ENCODE measurements at regions not wholly inside any gene's neighbourhood (a gene's known extent, or its start where the extent isn't known, plus 50 kb on each side); places are given as distances from the start of the nearest gene placed in this dataset.

DNA sequence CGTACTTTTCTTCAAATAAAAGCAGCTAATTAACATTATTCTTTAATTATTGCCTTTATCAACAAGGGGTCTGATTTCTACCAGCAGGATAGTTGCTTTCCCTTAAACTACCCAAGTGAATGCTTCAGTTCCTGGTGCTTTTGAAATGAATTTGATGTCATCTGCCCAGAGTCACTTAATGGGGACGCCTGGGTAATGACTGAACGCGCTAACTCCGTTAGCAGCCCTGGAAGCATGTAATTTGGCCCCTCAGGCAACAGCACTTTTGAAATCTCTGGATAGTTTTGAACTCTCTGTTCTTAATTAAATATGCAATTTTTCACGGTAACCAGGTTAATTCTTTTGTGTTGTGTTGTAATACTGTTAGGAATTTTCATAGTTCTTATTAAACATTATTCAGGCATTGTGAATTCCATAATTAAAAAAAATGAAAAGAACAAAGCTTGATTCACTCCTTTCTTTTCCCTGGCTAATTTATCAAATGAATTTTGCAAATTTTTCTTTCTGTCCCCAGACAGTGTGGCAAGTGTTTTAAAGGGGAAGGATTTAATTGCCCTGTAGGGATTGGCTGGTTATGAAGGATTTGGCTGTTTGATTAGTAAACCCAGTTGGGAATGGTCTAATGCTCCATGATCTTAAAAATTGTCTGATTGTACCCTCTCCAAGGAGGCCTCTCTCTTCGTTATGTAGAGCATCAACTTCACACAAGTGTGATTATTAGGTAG, 137.5 kb upstream of the MYL2 start:
- H3K4me2 ChIP-seq: no peak overlapping the region
- peaks cover 13% of the 10 kb centered on the region for H3K27me3 Mint-ChIP-seq (ENCODE audit: insufficient read depth, low read depth, poor library complexity)
- no peaks in the 10 kb centered on the region for H3K36me3 Mint-ChIP-seq (ENCODE audit: low read depth)
- no peak overlapping the region for H3K27ac ChIP-seq (ENCODE audit: low read depth)
- no peak overlapping the region for H3K4me3 ChIP-seq
- peaks cover 15% of the 10 kb centered on the region; the same call in 1 of the 2 replicates for H3K4me1 ChIP-seq (ENCODE audit: insufficient read depth)
- H3K4me3 Mint-ChIP-seq: no peak overlapping the region
- no peaks in the 10 kb centered on the region for H3K9me3 Mint-ChIP-seq
- 0 out of 2 replicates have a peak, but pooled peaks cover 5% of the 10 kb centered on the region for H3K79me2 ChIP-seq (replicated peaks; ENCODE audit: insufficient read depth)
- H3K4me1 Mint-ChIP-seq: peaks cover 50% of the 10 kb centered on the region
- no peaks in the 10 kb centered on the region for H3K27me3 ChIP-seq (ENCODE audit: insufficient read depth)
- TF ChIP-seq, protein P1, sequence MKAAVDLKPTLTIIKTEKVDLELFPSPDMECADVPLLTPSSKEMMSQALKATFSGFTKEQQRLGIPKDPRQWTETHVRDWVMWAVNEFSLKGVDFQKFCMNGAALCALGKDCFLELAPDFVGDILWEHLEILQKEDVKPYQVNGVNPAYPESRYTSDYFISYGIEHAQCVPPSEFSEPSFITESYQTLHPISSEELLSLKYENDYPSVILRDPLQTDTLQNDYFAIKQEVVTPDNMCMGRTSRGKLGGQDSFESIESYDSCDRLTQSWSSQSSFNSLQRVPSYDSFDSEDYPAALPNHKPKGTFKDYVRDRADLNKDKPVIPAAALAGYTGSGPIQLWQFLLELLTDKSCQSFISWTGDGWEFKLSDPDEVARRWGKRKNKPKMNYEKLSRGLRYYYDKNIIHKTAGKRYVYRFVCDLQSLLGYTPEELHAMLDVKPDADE (IDR thresholded peaks at IDR 0.05): no peak
- TF ChIP-seq POLR2AphosphoS5 (IDR thresholded peaks at IDR 0.05; ENCODE audit: low read depth) (no peak), JUNB (IDR thresholded peaks at IDR 0.05; ENCODE audit: unreplicated experiment) (no peak), ZNF331 (CRISPR knock-in tag; IDR thresholded peaks at IDR 0.05; ENCODE audit: low read depth) (no peak), STAT1 (IDR thresholded peaks at IDR 0.05; ENCODE audit: unreplicated experiment) (no peak), NANOG (IDR thresholded peaks at IDR 0.05; ENCODE audit: borderline replicate concordance) (no peak), ZNF114 (CRISPR knock-in tag; IDR thresholded peaks at IDR 0.05) (no peak), CREB1 (CRISPR knock-in tag; IDR thresholded peaks at IDR 0.05; ENCODE audit: low read depth) (no peak)
- TF ChIP-seq, protein P2, sequence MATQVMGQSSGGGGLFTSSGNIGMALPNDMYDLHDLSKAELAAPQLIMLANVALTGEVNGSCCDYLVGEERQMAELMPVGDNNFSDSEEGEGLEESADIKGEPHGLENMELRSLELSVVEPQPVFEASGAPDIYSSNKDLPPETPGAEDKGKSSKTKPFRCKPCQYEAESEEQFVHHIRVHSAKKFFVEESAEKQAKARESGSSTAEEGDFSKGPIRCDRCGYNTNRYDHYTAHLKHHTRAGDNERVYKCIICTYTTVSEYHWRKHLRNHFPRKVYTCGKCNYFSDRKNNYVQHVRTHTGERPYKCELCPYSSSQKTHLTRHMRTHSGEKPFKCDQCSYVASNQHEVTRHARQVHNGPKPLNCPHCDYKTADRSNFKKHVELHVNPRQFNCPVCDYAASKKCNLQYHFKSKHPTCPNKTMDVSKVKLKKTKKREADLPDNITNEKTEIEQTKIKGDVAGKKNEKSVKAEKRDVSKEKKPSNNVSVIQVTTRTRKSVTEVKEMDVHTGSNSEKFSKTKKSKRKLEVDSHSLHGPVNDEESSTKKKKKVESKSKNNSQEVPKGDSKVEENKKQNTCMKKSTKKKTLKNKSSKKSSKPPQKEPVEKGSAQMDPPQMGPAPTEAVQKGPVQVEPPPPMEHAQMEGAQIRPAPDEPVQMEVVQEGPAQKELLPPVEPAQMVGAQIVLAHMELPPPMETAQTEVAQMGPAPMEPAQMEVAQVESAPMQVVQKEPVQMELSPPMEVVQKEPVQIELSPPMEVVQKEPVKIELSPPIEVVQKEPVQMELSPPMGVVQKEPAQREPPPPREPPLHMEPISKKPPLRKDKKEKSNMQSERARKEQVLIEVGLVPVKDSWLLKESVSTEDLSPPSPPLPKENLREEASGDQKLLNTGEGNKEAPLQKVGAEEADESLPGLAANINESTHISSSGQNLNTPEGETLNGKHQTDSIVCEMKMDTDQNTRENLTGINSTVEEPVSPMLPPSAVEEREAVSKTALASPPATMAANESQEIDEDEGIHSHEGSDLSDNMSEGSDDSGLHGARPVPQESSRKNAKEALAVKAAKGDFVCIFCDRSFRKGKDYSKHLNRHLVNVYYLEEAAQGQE (IDR thresholded peaks at IDR 0.05; ENCODE audit: unreplicated experiment): no peak
- TF ChIP-seq, protein P3, sequence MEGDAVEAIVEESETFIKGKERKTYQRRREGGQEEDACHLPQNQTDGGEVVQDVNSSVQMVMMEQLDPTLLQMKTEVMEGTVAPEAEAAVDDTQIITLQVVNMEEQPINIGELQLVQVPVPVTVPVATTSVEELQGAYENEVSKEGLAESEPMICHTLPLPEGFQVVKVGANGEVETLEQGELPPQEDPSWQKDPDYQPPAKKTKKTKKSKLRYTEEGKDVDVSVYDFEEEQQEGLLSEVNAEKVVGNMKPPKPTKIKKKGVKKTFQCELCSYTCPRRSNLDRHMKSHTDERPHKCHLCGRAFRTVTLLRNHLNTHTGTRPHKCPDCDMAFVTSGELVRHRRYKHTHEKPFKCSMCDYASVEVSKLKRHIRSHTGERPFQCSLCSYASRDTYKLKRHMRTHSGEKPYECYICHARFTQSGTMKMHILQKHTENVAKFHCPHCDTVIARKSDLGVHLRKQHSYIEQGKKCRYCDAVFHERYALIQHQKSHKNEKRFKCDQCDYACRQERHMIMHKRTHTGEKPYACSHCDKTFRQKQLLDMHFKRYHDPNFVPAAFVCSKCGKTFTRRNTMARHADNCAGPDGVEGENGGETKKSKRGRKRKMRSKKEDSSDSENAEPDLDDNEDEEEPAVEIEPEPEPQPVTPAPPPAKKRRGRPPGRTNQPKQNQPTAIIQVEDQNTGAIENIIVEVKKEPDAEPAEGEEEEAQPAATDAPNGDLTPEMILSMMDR (conservative IDR thresholded peaks at IDR 0.05; ENCODE audit: low read depth in 2 of 2): no peak
- TF ChIP-seq, protein P4, sequence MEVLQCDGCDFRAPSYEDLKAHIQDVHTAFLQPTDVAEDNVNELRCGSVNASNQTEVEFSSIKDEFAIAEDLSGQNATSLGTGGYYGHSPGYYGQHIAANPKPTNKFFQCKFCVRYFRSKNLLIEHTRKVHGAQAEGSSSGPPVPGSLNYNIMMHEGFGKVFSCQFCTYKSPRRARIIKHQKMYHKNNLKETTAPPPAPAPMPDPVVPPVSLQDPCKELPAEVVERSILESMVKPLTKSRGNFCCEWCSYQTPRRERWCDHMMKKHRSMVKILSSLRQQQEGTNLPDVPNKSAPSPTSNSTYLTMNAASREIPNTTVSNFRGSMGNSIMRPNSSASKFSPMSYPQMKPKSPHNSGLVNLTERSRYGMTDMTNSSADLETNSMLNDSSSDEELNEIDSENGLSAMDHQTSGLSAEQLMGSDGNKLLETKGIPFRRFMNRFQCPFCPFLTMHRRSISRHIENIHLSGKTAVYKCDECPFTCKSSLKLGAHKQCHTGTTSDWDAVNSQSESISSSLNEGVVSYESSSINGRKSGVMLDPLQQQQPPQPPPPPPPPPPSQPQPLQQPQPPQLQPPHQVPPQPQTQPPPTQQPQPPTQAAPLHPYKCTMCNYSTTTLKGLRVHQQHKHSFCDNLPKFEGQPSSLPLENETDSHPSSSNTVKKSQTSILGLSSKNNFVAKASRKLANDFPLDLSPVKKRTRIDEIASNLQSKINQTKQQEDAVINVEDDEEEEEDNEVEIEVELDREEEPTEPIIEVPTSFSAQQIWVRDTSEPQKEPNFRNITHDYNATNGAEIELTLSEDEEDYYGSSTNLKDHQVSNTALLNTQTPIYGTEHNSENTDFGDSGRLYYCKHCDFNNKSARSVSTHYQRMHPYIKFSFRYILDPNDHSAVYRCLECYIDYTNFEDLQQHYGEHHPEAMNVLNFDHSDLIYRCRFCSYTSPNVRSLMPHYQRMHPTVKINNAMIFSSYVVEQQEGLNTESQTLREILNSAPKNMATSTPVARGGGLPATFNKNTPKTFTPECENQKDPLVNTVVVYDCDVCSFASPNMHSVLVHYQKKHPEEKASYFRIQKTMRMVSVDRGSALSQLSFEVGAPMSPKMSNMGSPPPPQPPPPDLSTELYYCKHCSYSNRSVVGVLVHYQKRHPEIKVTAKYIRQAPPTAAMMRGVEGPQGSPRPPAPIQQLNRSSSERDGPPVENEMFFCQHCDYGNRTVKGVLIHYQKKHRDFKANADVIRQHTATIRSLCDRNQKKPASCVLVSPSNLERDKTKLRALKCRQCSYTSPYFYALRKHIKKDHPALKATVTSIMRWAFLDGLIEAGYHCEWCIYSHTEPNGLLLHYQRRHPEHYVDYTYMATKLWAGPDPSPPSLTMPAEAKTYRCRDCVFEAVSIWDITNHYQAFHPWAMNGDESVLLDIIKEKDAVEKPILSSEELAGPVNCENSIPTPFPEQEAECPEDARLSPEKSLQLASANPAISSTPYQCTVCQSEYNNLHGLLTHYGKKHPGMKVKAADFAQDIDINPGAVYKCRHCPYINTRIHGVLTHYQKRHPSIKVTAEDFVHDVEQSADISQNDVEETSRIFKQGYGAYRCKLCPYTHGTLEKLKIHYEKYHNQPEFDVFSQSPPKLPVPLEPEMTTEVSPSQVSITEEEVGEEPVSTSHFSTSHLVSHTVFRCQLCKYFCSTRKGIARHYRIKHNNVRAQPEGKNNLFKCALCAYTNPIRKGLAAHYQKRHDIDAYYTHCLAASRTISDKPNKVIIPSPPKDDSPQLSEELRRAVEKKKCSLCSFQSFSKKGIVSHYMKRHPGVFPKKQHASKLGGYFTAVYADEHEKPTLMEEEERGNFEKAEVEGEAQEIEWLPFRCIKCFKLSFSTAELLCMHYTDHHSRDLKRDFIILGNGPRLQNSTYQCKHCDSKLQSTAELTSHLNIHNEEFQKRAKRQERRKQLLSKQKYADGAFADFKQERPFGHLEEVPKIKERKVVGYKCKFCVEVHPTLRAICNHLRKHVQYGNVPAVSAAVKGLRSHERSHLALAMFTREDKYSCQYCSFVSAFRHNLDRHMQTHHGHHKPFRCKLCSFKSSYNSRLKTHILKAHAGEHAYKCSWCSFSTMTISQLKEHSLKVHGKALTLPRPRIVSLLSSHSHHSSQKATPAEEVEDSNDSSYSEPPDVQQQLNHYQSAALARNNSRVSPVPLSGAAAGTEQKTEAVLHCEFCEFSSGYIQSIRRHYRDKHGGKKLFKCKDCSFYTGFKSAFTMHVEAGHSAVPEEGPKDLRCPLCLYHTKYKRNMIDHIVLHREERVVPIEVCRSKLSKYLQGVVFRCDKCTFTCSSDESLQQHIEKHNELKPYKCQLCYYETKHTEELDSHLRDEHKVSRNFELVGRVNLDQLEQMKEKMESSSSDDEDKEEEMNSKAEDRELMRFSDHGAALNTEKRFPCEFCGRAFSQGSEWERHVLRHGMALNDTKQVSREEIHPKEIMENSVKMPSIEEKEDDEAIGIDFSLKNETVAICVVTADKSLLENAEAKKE (CRISPR knock-in tag; IDR thresholded peaks at IDR 0.05): no peak
- DNase-seq (ENCODE audit: low spot score): no peak
- H3K27ac Mint-ChIP-seq: no peak overlapping the region
- no peaks in the 10 kb centered on the region; the same call in 1 of the 2 replicates for H4K20me1 ChIP-seq (replicated peaks; ENCODE audit: insufficient read depth)
- no peaks in the 10 kb centered on the region for H3F3A ChIP-seq (replicated peaks; ENCODE audit: low read depth)
- no peaks in the 10 kb centered on the region for H3K9me2 ChIP-seq (ENCODE audit: insufficient read depth)
- no peaks in the 10 kb centered on the region for H3K36me3 ChIP-seq (ENCODE audit: insufficient read depth)
- H2AFZ ChIP-seq: no peak overlapping the region
- ATAC-seq: no peak
